Jurkat, Clone E6-1 (cell line): ENCODE measurements at regions not wholly inside any gene's neighbourhood (a gene's known extent, or its start where the extent isn't known, plus 50 kb on each side); places are given as distances from the start of the nearest gene placed in this dataset.

ENCODE experiments used
- DNase-seq: peaks from one replicate; pipeline ENCODE4 v3.0.0-alpha.2; 2011; ENCODE audit warnings: low read depth, low spot score
- H3K4me3 ChIP-seq: 2 replicates; pipeline ENCODE4 v1.5.1; 2011; ENCODE audit warnings: mild to moderate bottlenecking, low read length, control low read depth, moderate library complexity

- H3K4me3 ChIP-seq = no peak overlapping the region
- DNase-seq = no peak
These were observed 84.3 kb upstream of the BCOR start for GRCh38 chrX:40182095-40182494.

- no peak for DNase-seq
- no peak overlapping the region for H3K4me3 ChIP-seq
These were observed 81.5 kb upstream of the BCOR start for GRCh38 chrX:40179283-40179682.

GRCh38 chrX:40177942-40178715, 80.4 kb upstream of the BCOR start:
- peak overlapping the region; percentile 67 for H3K4me3 ChIP-seq
- peak; percentile 82 for DNase-seq

GRCh38 chrX:40177489-40177888, 79.7 kb upstream of the BCOR start:
- DNase-seq = no peak
- H3K4me3 ChIP-seq = peak overlapping the region; percentile 67

GRCh38 chrX:40177117-40177430, 79.3 kb upstream of the BCOR start:
- DNase-seq = no peak

GRCh38 chrX:40176351-40177116, 78.8 kb upstream of the BCOR start:
- H3K4me3 ChIP-seq = peak overlapping the region; percentile 67
- DNase-seq = peak; percentile 53

More at GRCh38 chrX:40177117-40177430, 79.3 kb upstream of the BCOR start:
- H3K4me3 ChIP-seq = peak overlapping the region; percentile 67

GRCh38 chrX:40175511-40176350, 78.0 kb upstream of the BCOR start:
- peak; percentile 86 for DNase-seq
- peak overlapping the region; percentile 67 for H3K4me3 ChIP-seq

GRCh38 chrX:40174854-40175510, 77.2 kb upstream of the BCOR start:
- DNase-seq = peak; percentile 19

GRCh38 chrX:40174001-40174853, 76.5 kb upstream of the BCOR start:
- DNase-seq = peak; percentile 35
- peak overlapping the region; percentile 67 for H3K4me3 ChIP-seq

More at GRCh38 chrX:40174854-40175510, 77.2 kb upstream of the BCOR start:
- H3K4me3 ChIP-seq = peak overlapping the region; percentile 67

GRCh38 chrX:40173143-40174000, 75.6 kb upstream of the BCOR start:
- no peak for DNase-seq
- peak overlapping the region; percentile 67 for H3K4me3 ChIP-seq

- H3K4me3 ChIP-seq = no peak overlapping the region
- no peak for DNase-seq
These were observed 74.8 kb upstream of the BCOR start for GRCh38 chrX:40172401-40173142.

GRCh38 chrX:40171513-40172400, 74.0 kb upstream of the BCOR start:
- DNase-seq = no peak
- no peak overlapping the region for H3K4me3 ChIP-seq

GRCh38 chrX:40170830-40171512, 73.2 kb upstream of the BCOR start:
- no peak overlapping the region for H3K4me3 ChIP-seq
- DNase-seq = no peak

GRCh38 chrX:40169193-40170101, 71.7 kb upstream of the BCOR start:
- peak overlapping the region; percentile 11; the same call in 1 of the 2 replicates for H3K4me3 ChIP-seq
- peak; percentile 78 for DNase-seq
